ENCODE measurements at regions not wholly inside any gene's neighbourhood (a gene's known extent, or its start where the extent isn't known, plus 50 kb on each side); places are given as distances from the start of the nearest gene placed in this dataset.

GRCh38 chr2:7265286-7265685 is 348.1 kb downstream of the RNF144A start:
- Histone ChIP-seq H3K27ac (no peak overlapping the region), H3K4me1 (no peaks in the 10 kb centered on the region), H3K36me3 (no peaks in the 10 kb centered on the region), H3K4me3 (no peak overlapping the region), H3K9me3 (no peaks in the 10 kb centered on the region), H3K27me3 (no peaks in the 10 kb centered on the region)
- DNase-seq, result no peak
- intact Hi-C loops (cut with DNase I; ENCODE audit: low total_unique reads), result no loop called here
- 79% methylated on average over 8 of the region's 8 CpGs; no CpG with 5 or more reads in 1 of the 2 donors for WGBS, 2 donors (ENCODE audit: low coverage in 1 of 2)
- in situ Hi-C loops (cut with MboI; ENCODE audit: low pct_ligation_motif_present in 1 of 4, low pct_unique_long_range_greater_than_20kb in 1 of 4, low sequenced_read_pairs in 3 of 4), result no loop called here
- TF ChIP-seq CTCF (IDR thresholded peaks at IDR 0.05) (no peak), EP300 (IDR thresholded peaks at IDR 0.05; ENCODE audit: low read depth) (no peak), POLR2AphosphoS5 (IDR thresholded peaks at IDR 0.05) (no peak), POLR2A (IDR thresholded peaks at IDR 0.05) (no peak)

GRCh38 chr2:7269106-7269643 is 352.0 kb downstream of the RNF144A start:
- Histone ChIP-seq H3K9me3 (no peaks in the 10 kb centered on the region), H3K4me1 (no peaks in the 10 kb centered on the region), H3K27me3 (no peaks in the 10 kb centered on the region), H3K36me3 (no peaks in the 10 kb centered on the region), H3K4me3 (no peak overlapping the region), H3K27ac (no peak overlapping the region)
- in situ Hi-C loops (cut with MboI; ENCODE audit: low pct_ligation_motif_present in 1 of 4, low pct_unique_long_range_greater_than_20kb in 1 of 4, low sequenced_read_pairs in 3 of 4), result no loop called here
- no peak for TF ChIP-seq POLR2A (IDR thresholded peaks at IDR 0.05)
- no peak for TF ChIP-seq EP300 (IDR thresholded peaks at IDR 0.05; ENCODE audit: low read depth)
- TF ChIP-seq CTCF (IDR thresholded peaks at IDR 0.05), result no peak
- TF ChIP-seq POLR2AphosphoS5 (IDR thresholded peaks at IDR 0.05), result no peak
- 91 to 93% methylated on average over 6 to 8 of the region's 8 CpGs for WGBS, 2 donors (ENCODE audit: low coverage in 1 of 2)
- DNase-seq, result no peak
- intact Hi-C loops (cut with DNase I; ENCODE audit: low total_unique reads), result no loop called here

GRCh38 chr2:7270011-7270431 is 352.8 kb downstream of the RNF144A start:
- no peak for DNase-seq
- Histone ChIP-seq H3K27ac (no peak overlapping the region), H3K36me3 (no peaks in the 10 kb centered on the region), H3K9me3 (no peaks in the 10 kb centered on the region), H3K4me3 (no peak overlapping the region), H3K27me3 (no peaks in the 10 kb centered on the region), H3K4me1 (no peaks in the 10 kb centered on the region)
- in situ Hi-C loops (cut with MboI; ENCODE audit: low pct_ligation_motif_present in 1 of 4, low pct_unique_long_range_greater_than_20kb in 1 of 4, low sequenced_read_pairs in 3 of 4), result no loop called here
- 71% methylated on average over 7 of the region's 7 CpGs; no CpG with 5 or more reads in 1 of the 2 donors for WGBS, 2 donors (ENCODE audit: low coverage in 1 of 2)
- TF ChIP-seq EP300 (IDR thresholded peaks at IDR 0.05; ENCODE audit: low read depth), result no peak
- TF ChIP-seq POLR2A (IDR thresholded peaks at IDR 0.05), result no peak
- no peak for TF ChIP-seq POLR2AphosphoS5 (IDR thresholded peaks at IDR 0.05)
- TF ChIP-seq CTCF (IDR thresholded peaks at IDR 0.05), result no peak
- intact Hi-C loops (cut with DNase I; ENCODE audit: low total_unique reads), result no loop called here

GRCh38 chr2:7272210-7272609 is 355.0 kb downstream of the RNF144A start:
- no peaks in the 10 kb centered on the region for H3K27me3 ChIP-seq
- intact Hi-C loops (cut with DNase I; ENCODE audit: low total_unique reads) (no loop called here), in situ Hi-C loops (cut with MboI; ENCODE audit: low pct_ligation_motif_present in 1 of 4, low pct_unique_long_range_greater_than_20kb in 1 of 4, low sequenced_read_pairs in 3 of 4) (no loop called here)
- 58 to 80% methylated on average over 1 to 3 of the region's 3 CpGs for WGBS, 2 donors (ENCODE audit: low coverage in 1 of 2)
- no peak for TF ChIP-seq POLR2A (IDR thresholded peaks at IDR 0.05)
- TF ChIP-seq POLR2AphosphoS5 (IDR thresholded peaks at IDR 0.05), result no peak
- no peak for TF ChIP-seq CTCF (IDR thresholded peaks at IDR 0.05)
- no peak for DNase-seq
- H3K36me3 ChIP-seq, result no peaks in the 10 kb centered on the region
- H3K4me3 ChIP-seq, result no peak overlapping the region
- H3K27ac ChIP-seq, result no peak overlapping the region
- no peaks in the 10 kb centered on the region for H3K9me3 ChIP-seq
- H3K4me1 ChIP-seq, result no peaks in the 10 kb centered on the region
